NCI-H1417 (cell line): ENCODE measurements at regions not wholly inside any gene's neighbourhood (a gene's known extent, or its start where the extent isn't known, plus 50 kb on each side); places are given as distances from the start of the nearest gene placed in this dataset.

Experiments
- DNase-seq, 3 experiments: peaks; one replicate each; lab custom pipeline; 2025; lab: John Stamatoyannopoulos, UW

DNA sequence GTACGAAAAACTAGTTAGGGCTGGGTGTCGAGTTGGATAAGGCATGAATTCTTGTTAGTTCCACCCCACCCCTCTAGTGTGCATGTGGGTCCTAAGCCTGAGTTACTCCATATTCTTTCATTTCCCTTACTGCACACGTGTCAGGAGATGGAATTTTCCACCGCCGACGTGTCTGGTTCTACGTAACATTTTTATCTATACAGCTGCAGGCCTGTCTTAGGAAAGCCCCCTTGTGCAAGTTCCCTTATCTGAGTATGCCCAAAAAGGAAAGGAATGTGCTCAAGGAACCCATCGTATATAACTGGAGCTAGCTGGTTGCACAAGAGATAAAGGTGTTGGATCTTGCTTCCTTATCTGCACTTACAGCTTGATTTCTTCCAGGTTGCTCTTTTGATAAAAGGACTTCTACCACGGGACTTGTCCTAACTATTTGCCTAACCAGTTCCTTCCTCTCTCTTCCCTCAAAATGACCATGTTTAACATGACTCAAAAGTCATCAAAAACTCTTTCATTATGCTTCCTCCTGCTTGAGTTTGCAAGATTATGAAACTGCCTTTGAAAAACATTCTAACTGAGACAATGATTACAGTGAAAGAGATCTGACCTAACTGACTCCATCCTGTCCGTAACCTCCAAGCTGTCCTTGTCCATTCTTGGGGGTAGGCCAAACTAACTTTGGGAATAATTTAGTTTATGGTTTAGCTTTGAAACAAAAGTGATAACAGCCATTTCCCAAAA is 181.4 kb downstream of the AKR1D1 start:
- no peak for DNase-seq

DNA sequence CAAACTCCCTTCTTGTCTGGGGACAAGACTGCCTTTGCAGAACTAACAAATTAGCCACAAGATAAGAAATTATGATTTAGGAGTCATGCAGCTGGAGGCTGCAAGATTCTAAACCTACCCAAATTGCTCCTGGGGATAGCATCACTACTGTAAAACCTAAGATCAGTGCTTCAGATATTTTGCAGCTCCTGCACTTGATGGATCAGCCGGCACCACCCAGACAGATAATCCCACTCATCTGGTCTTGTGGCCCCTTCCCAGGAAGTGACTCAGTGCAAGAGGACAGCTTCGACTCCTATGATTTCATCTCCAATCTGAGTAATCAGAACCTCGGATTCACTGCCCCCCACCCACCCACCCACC is 181.9 kb downstream of the AKR1D1 start:
- no peak for DNase-seq

- DNase-seq = no peak
Observed at GRCh38 chr7:138259675-138260074, 183.4 kb downstream of the AKR1D1 start.

GRCh38 chr7:138267934-138268333 is 191.7 kb downstream of the AKR1D1 start:
- DNase-seq = no peak

- DNase-seq = no peak
Observed at GRCh38 chr7:138276891-138277290, 183.2 kb upstream of the TRIM24 start.

DNA sequence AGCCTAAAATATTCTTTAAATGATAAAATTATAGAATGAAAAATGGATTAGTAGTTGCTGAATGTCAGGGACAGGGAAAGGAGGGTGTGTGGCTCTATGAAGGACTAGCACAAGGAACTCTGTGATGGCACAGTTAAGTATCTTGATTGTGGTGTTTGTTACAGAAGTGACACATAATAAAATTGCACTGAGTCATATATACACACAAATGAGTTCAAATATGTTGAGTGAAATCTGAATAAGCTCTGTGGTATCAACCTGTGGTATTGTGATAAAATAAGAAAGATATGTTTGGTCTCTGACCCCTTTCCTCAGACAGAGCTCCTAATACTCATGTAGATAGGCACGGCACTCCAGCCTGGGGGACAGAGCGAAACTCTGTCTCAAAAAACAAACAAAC is 181.5 kb upstream of the TRIM24 start:
- DNase-seq = no peak

GRCh38 chr7:138282997-138283396 is 177.1 kb upstream of the TRIM24 start:
- no peak for DNase-seq

DNA sequence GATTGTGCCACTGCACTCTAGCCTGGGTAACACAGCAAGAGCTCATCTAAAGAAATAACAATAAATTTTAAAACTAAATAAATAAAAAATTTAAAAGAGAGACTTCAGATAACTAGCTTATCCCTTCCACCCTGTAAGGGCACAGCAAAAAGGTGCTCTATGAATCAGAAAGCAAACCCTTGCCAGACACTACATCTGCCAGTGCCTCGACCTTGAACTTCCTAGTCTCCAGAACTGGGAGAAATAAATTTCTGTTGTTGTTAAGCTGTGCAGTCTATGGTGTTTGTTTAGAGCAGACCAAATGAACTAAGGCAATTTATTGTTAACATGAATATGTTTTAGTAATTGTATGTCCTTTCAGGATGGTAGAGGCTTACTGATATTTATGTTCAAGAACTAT is 174.9 kb upstream of the TRIM24 start:
- DNase-seq = no peak

- DNase-seq = no peak
Observed at GRCh38 chr7:138286846-138287245, 173.2 kb upstream of the TRIM24 start.

- no peak for DNase-seq
Observed at GRCh38 chr7:138287549-138287948, 172.5 kb upstream of the TRIM24 start.

DNA sequence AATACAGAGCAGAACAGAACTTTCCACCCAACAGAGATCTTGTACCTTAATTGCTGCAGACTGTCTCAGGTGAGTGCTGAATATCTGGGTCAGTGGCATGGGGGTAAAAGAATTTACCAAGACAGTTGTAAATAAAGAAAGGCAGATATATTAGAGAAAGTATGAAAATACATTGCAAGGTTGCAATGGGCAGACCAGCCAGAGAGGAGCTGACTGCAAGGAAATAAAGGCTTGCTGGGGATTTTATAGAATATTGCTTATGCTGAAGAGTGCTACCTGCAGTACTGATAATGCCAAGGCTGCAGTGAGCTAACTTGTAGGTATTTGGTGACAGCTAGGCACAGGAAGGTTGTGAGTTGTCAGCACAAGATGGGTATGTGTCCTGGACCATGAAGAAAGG is 171.0 kb upstream of the TRIM24 start:
- no peak for DNase-seq

DNA sequence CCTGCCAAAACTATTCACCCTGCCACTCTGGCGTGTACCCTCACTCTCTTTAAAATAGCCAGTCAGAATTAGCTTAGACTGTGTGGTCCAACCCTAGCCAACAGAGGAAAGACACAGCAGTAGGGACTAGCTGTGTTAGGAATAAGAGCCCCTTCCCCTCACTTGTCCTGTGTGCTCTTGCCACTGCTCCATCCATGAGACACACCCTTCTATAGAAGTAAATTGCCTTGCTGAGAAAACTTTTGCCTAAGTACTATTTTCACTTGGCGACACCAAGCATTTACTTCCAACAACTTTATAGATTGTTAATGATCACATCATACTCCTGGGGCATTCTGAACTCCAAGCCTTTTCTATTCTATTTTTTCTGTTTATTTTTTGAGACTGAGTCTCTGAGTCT is 170.2 kb upstream of the TRIM24 start:
- no peak for DNase-seq

GRCh38 chr7:138292951-138293350 is 167.1 kb upstream of the TRIM24 start:
- no peak for DNase-seq

GRCh38 chr7:138295049-138295637 is 164.9 kb upstream of the TRIM24 start:
- DNase-seq = no peak

DNA sequence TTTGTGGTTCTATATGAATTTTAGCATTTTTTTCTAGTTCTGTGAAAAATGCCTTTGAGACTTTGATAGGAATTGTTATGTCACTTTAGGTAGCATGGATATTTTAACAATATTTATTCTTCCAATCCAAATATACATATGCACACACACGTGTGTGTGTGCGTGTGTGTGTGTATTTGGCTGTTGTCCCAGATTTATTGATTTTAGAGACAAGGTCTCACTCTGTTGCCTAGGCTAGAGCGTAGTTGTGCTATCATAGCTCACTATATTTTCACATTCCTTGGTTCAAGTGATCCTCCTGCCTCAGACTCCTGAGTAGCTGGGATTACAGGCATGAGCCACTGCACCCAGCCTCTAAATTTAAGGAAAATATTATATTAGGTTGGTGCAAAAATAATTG is 162.5 kb upstream of the TRIM24 start:
- no peak for DNase-seq

- DNase-seq = no peak
Observed at GRCh38 chr7:138299066-138299465, 161.0 kb upstream of the TRIM24 start.

DNA sequence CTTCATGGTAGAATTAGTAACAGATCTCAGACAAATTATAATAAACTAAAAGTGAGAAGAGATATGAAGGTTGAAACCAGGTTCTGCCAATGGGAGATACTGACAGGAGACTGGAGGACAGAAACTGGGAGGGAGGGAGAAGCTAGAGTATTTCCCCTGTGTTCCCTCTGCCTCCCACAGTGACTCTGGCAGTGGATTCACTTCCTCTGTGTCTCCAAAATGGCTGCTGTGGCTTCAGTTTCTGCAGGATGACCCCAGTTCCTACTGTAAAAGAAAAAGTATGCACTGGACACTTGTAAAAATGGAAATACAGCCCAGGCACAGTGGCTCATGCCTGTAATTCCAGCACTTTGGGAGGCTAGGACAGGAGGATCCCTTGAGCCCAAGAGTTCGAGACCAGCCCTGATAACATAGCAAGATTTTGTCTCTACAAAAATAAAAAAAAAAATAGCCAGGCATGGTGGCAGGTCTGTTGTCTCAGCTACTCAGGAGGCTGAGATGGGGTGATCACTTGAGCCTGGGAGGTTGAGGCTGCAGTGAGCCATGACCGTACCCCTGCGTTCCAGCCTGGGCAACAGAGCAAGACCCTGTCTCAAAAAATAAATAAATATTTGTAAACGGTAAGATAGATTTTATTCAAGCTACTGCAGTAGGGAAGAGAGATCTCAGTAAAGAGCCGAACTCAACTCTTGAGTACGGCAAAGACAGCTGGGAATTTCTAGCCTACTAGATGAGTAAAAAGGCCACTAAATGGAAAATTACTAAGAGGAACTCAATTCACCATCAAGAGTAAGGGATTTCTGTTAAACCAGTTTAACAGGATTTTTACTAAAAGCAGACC is 156.6 kb upstream of the TRIM24 start:
- DNase-seq = no peak

DNA sequence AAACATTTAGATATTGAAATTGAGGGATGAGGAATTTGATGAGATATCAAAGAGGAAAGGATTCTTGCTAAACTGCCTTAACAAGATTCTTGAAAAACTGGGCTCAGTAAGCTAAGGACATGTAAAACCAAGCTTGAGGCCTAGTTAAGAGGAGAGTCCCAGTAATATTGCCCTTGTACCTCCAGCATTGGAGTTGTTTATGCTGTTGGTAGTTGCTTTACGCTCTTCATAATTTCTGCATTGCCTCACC is 156.1 kb upstream of the TRIM24 start:
- no peak for DNase-seq

- no peak for DNase-seq
Observed at GRCh38 chr7:138307633-138308032, 152.4 kb upstream of the TRIM24 start.

DNA sequence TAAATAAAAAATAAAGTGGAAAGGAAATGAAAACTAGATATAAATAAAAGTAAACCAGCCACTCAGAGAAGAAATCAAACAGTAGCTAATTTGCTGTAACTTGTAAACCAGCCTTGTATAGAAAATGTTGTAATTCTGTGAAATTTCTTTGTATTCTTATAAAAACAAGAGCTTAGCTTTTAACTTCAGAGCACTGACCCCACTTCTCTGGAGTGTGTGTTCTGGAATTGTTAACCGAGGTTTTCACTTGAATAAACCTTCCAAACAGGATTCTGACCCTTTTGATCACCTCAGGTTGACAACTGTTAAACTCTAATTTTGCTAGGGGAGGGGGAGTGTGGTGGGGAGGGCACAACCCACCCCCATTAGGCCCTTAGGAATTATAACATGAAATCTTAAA is 151.9 kb upstream of the TRIM24 start:
- no peak for DNase-seq

GRCh38 chr7:138309186-138309585 is 150.9 kb upstream of the TRIM24 start:
- DNase-seq = no peak

DNA sequence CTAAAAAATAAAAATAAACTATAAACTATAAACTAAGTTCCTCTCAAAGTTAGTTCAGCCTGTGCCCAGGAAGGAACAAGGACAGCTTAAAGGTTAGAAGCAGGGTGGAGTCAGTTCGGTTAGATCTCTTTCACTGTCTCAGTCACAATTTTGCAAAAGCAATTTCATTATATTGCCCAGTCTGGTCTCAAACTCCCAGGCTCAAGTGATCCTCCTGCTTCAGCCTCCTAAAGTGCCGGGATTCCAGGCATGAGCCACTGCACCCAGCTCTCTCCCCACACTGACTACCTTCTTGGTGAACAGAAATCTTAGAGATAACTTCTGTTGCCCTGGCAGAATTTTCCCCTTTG is 146.3 kb upstream of the TRIM24 start:
- no peak for DNase-seq

DNA sequence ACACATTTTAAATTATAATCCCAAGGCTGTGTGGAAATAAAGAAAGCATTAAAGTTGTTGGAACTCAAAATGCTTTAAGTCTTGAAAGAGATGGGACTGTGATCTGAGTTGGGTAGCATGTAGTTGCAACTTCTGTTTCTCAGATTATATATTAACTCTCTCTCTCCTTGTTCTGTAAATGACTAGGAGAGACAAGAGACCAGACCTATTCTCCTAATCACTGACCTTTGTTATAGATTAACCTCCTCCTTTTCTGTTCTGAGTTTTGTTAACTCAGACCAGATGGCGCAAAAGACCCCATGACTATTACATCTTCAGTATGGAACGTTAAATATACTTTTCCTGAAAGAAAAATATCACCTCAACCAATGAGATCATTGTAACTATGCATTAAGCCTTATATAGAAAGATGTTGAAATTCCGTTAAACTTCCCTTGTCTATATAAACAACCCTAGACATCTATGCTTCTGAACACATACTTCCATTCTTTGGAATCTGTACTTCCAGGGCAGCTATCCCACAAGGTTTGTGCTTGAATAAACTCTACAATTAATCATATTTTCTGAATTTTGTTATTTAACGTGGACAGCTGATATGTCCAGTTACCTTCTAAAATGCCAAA is 143.5 kb upstream of the TRIM24 start:
- no peak for DNase-seq
